DOHH2 (cell line): ENCODE measurements at regions not wholly inside any gene's neighbourhood (a gene's known extent, or its start where the extent isn't known, plus 50 kb on each side); places are given as distances from the start of the nearest gene placed in this dataset.

Experiments
- H3F3A ChIP-seq: fragments of 200-600 bp; sonication (generic), shearing (Covaris generic); 2 replicates; pipeline ENCODE4 v1.6.0; 2016; ENCODE audit warnings: antibody characterized with exemption, mild to moderate bottlenecking; ENCODE audit not compliant: control insufficient read depth, insufficient read depth
- H3K27ac ChIP-seq: fragments of 200-600 bp; sonication (generic); 2 replicates; pipeline ENCODE4 v1.5.1; 2014; ENCODE audit warnings: low read depth, mild to moderate bottlenecking, low read length, moderate library complexity
- H3K27me3 ChIP-seq: fragments of 200-600 bp; sonication (generic); 2 replicates; pipeline ENCODE4 v1.6.1; 2014; ENCODE audit warnings: mild to moderate bottlenecking, low read length, mixed read lengths; ENCODE audit not compliant: control insufficient read depth
- H3K36me3 ChIP-seq: fragments of 200-600 bp; sonication (generic); 2 replicates; pipeline ENCODE4 v1.6.1; 2014; ENCODE audit warnings: mild to moderate bottlenecking, low read length, moderate library complexity, mixed read lengths; ENCODE audit not compliant: control insufficient read depth
- H3K4me1 ChIP-seq: fragments of 200-600 bp; sonication (generic); 2 replicates; pipeline ENCODE4 v1.6.1; 2014; ENCODE audit warnings: mild to moderate bottlenecking, low read length, mixed read lengths; ENCODE audit not compliant: control insufficient read depth
- H3K4me2 ChIP-seq: fragments of 200-600 bp; sonication (generic); 2 replicates; pipeline ENCODE4 v1.6.0; 2014; ENCODE audit warnings: mild to moderate bottlenecking, low read length, moderate library complexity
- H3K4me3 ChIP-seq: fragments of 200-600 bp; sonication (generic); 2 replicates; pipeline ENCODE4 v1.5.1; 2014; ENCODE audit warnings: mild to moderate bottlenecking, low read length, mixed read lengths
- H3K79me2 ChIP-seq: fragments of 200-600 bp; sonication (generic); 2 replicates; pipeline ENCODE4 v1.6.1; 2014; ENCODE audit warnings: mild to moderate bottlenecking, low read length, mixed read lengths; ENCODE audit not compliant: control insufficient read depth
- H3K9me2 ChIP-seq: fragments of 200-600 bp; sonication (generic); replicated peaks from 2 replicates; pipeline ENCODE4 v1.6.1; 2014; ENCODE audit warnings: mild to moderate bottlenecking, low read length, mixed read lengths; ENCODE audit not compliant: control insufficient read depth
- H3K9me3 ChIP-seq: fragments of 200-600 bp; sonication (generic); 2 replicates; pipeline ENCODE4 v1.6.1; 2014; ENCODE audit warnings: antibody characterized with exemption, low read length, mixed read lengths; ENCODE audit not compliant: control insufficient read depth, insufficient read depth
- H4K20me1 ChIP-seq: fragments of 200-600 bp; sonication (generic); 2 replicates; pipeline ENCODE4 v1.6.0; 2014; ENCODE audit warnings: low read depth, mild to moderate bottlenecking, antibody characterized with exemption, low read length, moderate library complexity; ENCODE audit not compliant: control insufficient read depth, insufficient read depth
- EZH2phosphoT487 ChIP-seq: fragments of 200-600 bp; sonication (generic); IDR thresholded peaks from 2 replicates; pipeline ENCODE4 v1.6.1; 2017; ENCODE audit warnings: borderline replicate concordance, mild to moderate bottlenecking, antibody characterized with exemption, low read length, moderate library complexity, mixed read lengths
- TF ChIP-seq, protein P1 (sequence below): fragments of 200-600 bp; sonication (generic); IDR thresholded peaks from one replicate; pipeline ENCODE4 v1.5.1; 2014; ENCODE audit warnings: antibody characterized with exemption, mild to moderate bottlenecking, low read depth, low read length; ENCODE audit not compliant: poor library complexity, severe bottlenecking

DNA sequence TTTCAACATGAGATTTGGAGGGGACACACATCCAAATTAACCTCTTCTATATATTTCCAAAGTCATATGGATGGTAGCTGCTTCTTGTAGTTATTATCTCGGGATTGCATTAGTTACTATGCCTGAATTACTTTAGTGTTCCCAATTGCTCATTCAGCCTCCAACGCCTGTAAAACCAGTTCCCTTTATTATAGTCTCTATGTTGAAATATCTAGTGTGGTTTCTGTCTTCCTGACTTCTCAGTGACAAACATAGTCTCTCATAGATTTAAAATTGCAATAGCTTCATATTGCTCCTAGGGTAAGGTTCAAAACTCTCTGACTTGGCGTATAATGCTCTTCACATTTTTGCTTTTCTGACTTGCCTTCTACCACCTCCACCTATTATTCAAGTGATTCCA, 366.4 kb downstream of the CASP12 start:
- H3K27ac ChIP-seq, result no peak overlapping the region
- TF ChIP-seq, protein P1, sequence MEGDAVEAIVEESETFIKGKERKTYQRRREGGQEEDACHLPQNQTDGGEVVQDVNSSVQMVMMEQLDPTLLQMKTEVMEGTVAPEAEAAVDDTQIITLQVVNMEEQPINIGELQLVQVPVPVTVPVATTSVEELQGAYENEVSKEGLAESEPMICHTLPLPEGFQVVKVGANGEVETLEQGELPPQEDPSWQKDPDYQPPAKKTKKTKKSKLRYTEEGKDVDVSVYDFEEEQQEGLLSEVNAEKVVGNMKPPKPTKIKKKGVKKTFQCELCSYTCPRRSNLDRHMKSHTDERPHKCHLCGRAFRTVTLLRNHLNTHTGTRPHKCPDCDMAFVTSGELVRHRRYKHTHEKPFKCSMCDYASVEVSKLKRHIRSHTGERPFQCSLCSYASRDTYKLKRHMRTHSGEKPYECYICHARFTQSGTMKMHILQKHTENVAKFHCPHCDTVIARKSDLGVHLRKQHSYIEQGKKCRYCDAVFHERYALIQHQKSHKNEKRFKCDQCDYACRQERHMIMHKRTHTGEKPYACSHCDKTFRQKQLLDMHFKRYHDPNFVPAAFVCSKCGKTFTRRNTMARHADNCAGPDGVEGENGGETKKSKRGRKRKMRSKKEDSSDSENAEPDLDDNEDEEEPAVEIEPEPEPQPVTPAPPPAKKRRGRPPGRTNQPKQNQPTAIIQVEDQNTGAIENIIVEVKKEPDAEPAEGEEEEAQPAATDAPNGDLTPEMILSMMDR, result no peak
- TF ChIP-seq EZH2phosphoT487, result no peak
- no peaks in the 10 kb centered on the region for H3F3A ChIP-seq
- no peaks in the 10 kb centered on the region for H3K4me1 ChIP-seq
- no peaks in the 10 kb centered on the region for H3K79me2 ChIP-seq
- H3K27me3 ChIP-seq, result no peaks in the 10 kb centered on the region
- H4K20me1 ChIP-seq, result no peaks in the 10 kb centered on the region
- no peak overlapping the region for H3K4me2 ChIP-seq
- H3K9me3 ChIP-seq, result no peaks in the 10 kb centered on the region
- H3K9me2 ChIP-seq, result no peaks in the 10 kb centered on the region
- H3K4me3 ChIP-seq, result no peak overlapping the region
- H3K36me3 ChIP-seq, result no peaks in the 10 kb centered on the region

DNA sequence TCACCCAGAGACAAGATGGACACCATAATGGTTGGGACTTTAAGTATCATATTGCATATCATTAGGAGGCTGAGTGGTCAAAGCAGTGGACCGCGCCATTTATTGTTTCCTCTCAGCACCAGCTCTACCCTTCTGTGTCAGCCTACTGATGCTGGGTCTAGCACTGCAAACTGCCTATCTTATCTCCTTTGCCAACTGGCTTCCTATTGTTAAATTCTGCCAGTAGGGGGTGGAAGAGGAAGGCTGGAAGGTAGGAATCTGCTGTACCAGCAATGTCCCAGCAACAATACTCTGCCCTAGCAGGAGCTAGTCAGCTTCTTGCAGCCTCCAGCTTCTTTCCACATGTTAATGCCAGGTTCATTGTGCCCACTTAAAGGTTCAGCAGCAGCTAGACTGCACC, 367.1 kb upstream of the PDGFD start:
- Histone ChIP-seq H3K9me3 (no peaks in the 10 kb centered on the region), H3K4me2 (no peak overlapping the region), H3K27me3 (no peaks in the 10 kb centered on the region), H3F3A (no peaks in the 10 kb centered on the region), H3K79me2 (no peaks in the 10 kb centered on the region), H3K27ac (no peak overlapping the region), H4K20me1 (no peaks in the 10 kb centered on the region), H3K4me1 (no peaks in the 10 kb centered on the region), H3K9me2 (no peaks in the 10 kb centered on the region), H3K4me3 (no peak overlapping the region), H3K36me3 (no peaks in the 10 kb centered on the region)
- TF ChIP-seq EZH2phosphoT487, result no peak
- TF ChIP-seq, protein P1, result peak; percentile 28

DNA sequence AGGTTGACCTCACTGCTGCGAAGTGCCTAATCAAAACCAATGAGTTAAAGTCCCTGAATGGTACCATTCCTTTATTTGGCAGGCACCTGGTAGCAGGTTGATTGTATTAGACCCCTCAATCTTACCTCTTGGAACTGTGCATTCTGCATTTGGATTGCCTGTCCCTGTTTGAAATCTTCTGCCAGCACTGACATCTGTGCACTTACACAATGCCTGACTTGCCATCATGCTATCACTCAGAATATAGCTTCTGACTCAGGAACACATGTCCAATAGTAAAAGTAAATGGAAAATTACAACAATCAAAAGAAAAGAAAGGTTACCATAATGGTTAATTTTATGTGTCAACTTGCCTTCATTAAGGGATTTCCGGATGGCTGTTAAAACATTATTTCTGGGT, 366.0 kb upstream of the PDGFD start:
- Histone ChIP-seq H3K79me2 (no peaks in the 10 kb centered on the region), H3K4me2 (no peak overlapping the region), H3K27me3 (no peaks in the 10 kb centered on the region), H3K9me2 (no peaks in the 10 kb centered on the region), H3K4me3 (no peak overlapping the region), H3K36me3 (no peaks in the 10 kb centered on the region), H3F3A (no peaks in the 10 kb centered on the region), H4K20me1 (no peaks in the 10 kb centered on the region), H3K9me3 (no peaks in the 10 kb centered on the region), H3K4me1 (no peaks in the 10 kb centered on the region), H3K27ac (no peak overlapping the region)
- TF ChIP-seq EZH2phosphoT487, result no peak
- TF ChIP-seq, protein P1, result no peak

DNA sequence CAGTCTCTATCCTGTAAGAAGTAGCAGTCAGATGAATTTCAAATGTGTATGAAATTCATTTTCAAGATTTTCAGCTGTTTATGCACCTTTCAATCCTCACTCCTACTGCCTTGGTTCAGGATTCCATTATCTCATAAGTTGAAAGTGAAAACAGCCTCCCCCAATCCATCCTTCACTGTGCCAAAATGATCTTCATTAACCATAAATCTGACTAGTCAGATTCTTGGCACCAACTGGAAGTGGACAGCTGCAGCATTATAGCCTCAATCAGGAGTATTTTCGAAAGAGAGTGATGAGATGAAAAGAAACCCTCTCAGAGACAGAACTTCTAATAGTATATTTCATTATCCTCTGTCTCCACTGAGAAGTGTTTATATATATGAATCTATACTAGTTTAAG, 365.3 kb upstream of the PDGFD start:
- Histone ChIP-seq H3K4me3 (no peak overlapping the region), H3K27ac (no peak overlapping the region), H3K4me1 (no peaks in the 10 kb centered on the region), H3K27me3 (no peaks in the 10 kb centered on the region), H3K36me3 (no peaks in the 10 kb centered on the region), H3K4me2 (no peak overlapping the region), H3K9me2 (no peaks in the 10 kb centered on the region), H4K20me1 (no peaks in the 10 kb centered on the region), H3F3A (no peaks in the 10 kb centered on the region), H3K79me2 (no peaks in the 10 kb centered on the region), H3K9me3 (no peaks in the 10 kb centered on the region)
- TF ChIP-seq EZH2phosphoT487, result no peak
- TF ChIP-seq, protein P1, result no peak
